WTC11 (cell line): ENCODE measurements at regions not wholly inside any gene's neighbourhood (a gene's known extent, or its start where the extent isn't known, plus 50 kb on each side); places are given as distances from the start of the nearest gene placed in this dataset.

Experiments used
- ATAC-seq: fragments of 200-7000 bp; cut with Tn5 transposase; 2 replicates; pipeline ENCODE4 v1.10.0; 2021; ENCODE audit warnings: mild to moderate bottlenecking, moderate library complexity
- CTCF ChIA-PET: fragments of 300-600 bp; sonication (Branson Sonifier 250); formaldehyde crosslinking; loops from one replicate; lab custom pipeline; 2021; ENCODE audit warnings: antibody characterized with exemption; lab: Charles Lee
- POLR2A ChIA-PET: fragments of 350-600 bp; sonication (Branson Sonifier 250); formaldehyde crosslinking; loops from one replicate; lab custom pipeline; 2021; ENCODE audit warnings: antibody characterized with exemption; lab: Charles Lee
- DNase-seq: peaks from one replicate; pipeline ENCODE4 v3.0.0; 2021; ENCODE audit warnings: low spot score
- H3K27ac Mint-ChIP-seq: 2 replicates; pipeline ENCODE4 v1.8.0; 2021; ENCODE audit warnings: mixed read lengths
- H3K27me3 Mint-ChIP-seq: 2 replicates; pipeline ENCODE4 v1.8.0; 2021; ENCODE audit warnings: low read depth, mild to moderate bottlenecking, moderate library complexity, mixed read lengths
- H3K36me3 Mint-ChIP-seq: 2 replicates; pipeline ENCODE4 v1.8.0; 2021; ENCODE audit warnings: mixed read lengths
- H3K4me1 Mint-ChIP-seq: 2 replicates; pipeline ENCODE4 v1.8.0; 2022; ENCODE audit warnings: mixed read lengths
- H3K4me3 Mint-ChIP-seq: 2 replicates; pipeline ENCODE4 v1.8.0; 2021; ENCODE audit warnings: mild to moderate bottlenecking, moderate library complexity, mixed read lengths
- H3K9me3 Mint-ChIP-seq: 2 replicates; pipeline ENCODE4 v1.8.0; 2021; ENCODE audit warnings: mixed read lengths
- ATF1 ChIP-seq: sonication (generic); formaldehyde crosslinking; IDR thresholded peaks from 2 replicates; pipeline ENCODE4 v1.8.1; 2023; ENCODE audit warnings: mild to moderate bottlenecking, moderate library complexity, missing genetic modification reagents
- CDX4 ChIP-seq: fragments of 250-450 bp; sonication (Bioruptor Pico); IDR thresholded peaks from 2 replicates; pipeline ENCODE4 v1.9.0; 2021; ENCODE audit warnings: moderate library complexity, mild to moderate bottlenecking, inconsistent platforms, borderline replicate concordance
- CTCF ChIP-seq: fragments of 200-600 bp; IDR thresholded peaks from 2 replicates; pipeline ENCODE4 v1.8.0; 2022; ENCODE audit warnings: antibody characterized with exemption
- FOXK1 ChIP-seq: sonication (generic); formaldehyde crosslinking; IDR thresholded peaks from 2 replicates; pipeline ENCODE4 v1.8.0; 2022; ENCODE audit warnings: mild to moderate bottlenecking, moderate library complexity, missing genetic modification reagents
- FOXP1 ChIP-seq: sonication (generic); formaldehyde crosslinking; IDR thresholded peaks from 2 replicates; pipeline ENCODE4 v1.8.0; 2022; ENCODE audit warnings: missing genetic modification reagents, mild to moderate bottlenecking, moderate library complexity, borderline replicate concordance
- GTF2I ChIP-seq: fragments of 250-450 bp; sonication (Bioruptor Pico); conservative IDR thresholded peaks from 2 replicates; pipeline ENCODE4 v1.4.0; 2021; ENCODE audit warnings: mild to moderate bottlenecking
- HMGA2 ChIP-seq: fragments of 250-450 bp; sonication (Bioruptor Pico); IDR thresholded peaks from 2 replicates; pipeline ENCODE4 v1.4.0; 2021; ENCODE audit warnings: mild to moderate bottlenecking, moderate library complexity
- HMGXB4 ChIP-seq: sonication (generic); formaldehyde crosslinking; IDR thresholded peaks from 2 replicates; pipeline ENCODE4 v1.8.1; 2023; ENCODE audit warnings: mild to moderate bottlenecking, moderate library complexity, missing genetic modification reagents
- IRF1 ChIP-seq: sonication (generic); formaldehyde crosslinking; IDR thresholded peaks from 2 replicates; pipeline ENCODE4 v1.8.0; 2023; ENCODE audit warnings: missing genetic modification reagents
- JAZF1 ChIP-seq: fragments of 250-450 bp; sonication (Bioruptor Pico); IDR thresholded peaks from 2 replicates; pipeline ENCODE4 v1.9.0; 2021; ENCODE audit warnings: moderate library complexity, mild to moderate bottlenecking, inconsistent platforms
- MLX ChIP-seq: sonication (generic); formaldehyde crosslinking; IDR thresholded peaks from 2 replicates; pipeline ENCODE4 v1.8.1; 2023; ENCODE audit warnings: mild to moderate bottlenecking, missing genetic modification reagents, moderate library complexity
- NFATC4 ChIP-seq: fragments of 250-450 bp; sonication (Bioruptor Pico); IDR thresholded peaks from 2 replicates; pipeline ENCODE4 v1.9.0; 2021; ENCODE audit warnings: mild to moderate bottlenecking
- NFE2L1 ChIP-seq: sonication (generic); formaldehyde crosslinking; IDR thresholded peaks from 2 replicates; pipeline ENCODE4 v1.8.1; 2023; ENCODE audit warnings: missing genetic modification reagents
- RORB ChIP-seq: fragments of 250-450 bp; sonication (Bioruptor Pico); IDR thresholded peaks from 2 replicates; pipeline ENCODE4 v1.9.0; 2021; ENCODE audit warnings: mild to moderate bottlenecking
- STAT6 ChIP-seq: sonication (generic); formaldehyde crosslinking; conservative IDR thresholded peaks from 2 replicates; pipeline ENCODE4 v1.8.1; 2023; ENCODE audit warnings: mild to moderate bottlenecking, low read depth, missing genetic modification reagents, moderate library complexity
- TEAD1 ChIP-seq: sonication (generic); formaldehyde crosslinking; IDR thresholded peaks from 2 replicates; pipeline ENCODE4 v1.8.0; 2022; ENCODE audit warnings: mild to moderate bottlenecking, missing genetic modification reagents
- TP53 ChIP-seq: sonication (generic); formaldehyde crosslinking; IDR thresholded peaks from 2 replicates; pipeline ENCODE4 v1.8.1; 2023; ENCODE audit warnings: mild to moderate bottlenecking, missing genetic modification reagents
- ZNF263 ChIP-seq: sonication (generic); formaldehyde crosslinking; IDR thresholded peaks from 2 replicates; pipeline ENCODE4 v1.8.1; 2022; ENCODE audit warnings: low read depth, mild to moderate bottlenecking, moderate library complexity, missing genetic modification reagents
- ZNF281 ChIP-seq: sonication (generic); formaldehyde crosslinking; IDR thresholded peaks from 2 replicates; pipeline ENCODE4 v1.8.0; 2023; ENCODE audit warnings: mild to moderate bottlenecking, missing genetic modification reagents
- ZNF416 ChIP-seq: fragments of 250-450 bp; sonication (Bioruptor Pico); IDR thresholded peaks from 2 replicates; pipeline ENCODE4 v1.9.0; 2021; ENCODE audit warnings: mild to moderate bottlenecking, inconsistent platforms
- ZNF671 ChIP-seq: fragments of 250-450 bp; sonication (Bioruptor Pico); IDR thresholded peaks from 2 replicates; pipeline ENCODE4 v1.8.0; 2021; ENCODE audit warnings: mild to moderate bottlenecking

- no peak for ATAC-seq
- Mint-ChIP-seq H3K4me3 (no peak overlapping the region), H3K27me3 (no peaks in the 10 kb centered on the region; the same call in 1 of the 2 replicates), H3K9me3 (peaks cover 26% of the 10 kb centered on the region), H3K36me3 (peaks cover 8% of the 10 kb centered on the region), H3K27ac (no peak overlapping the region), H3K4me1 (no peaks in the 10 kb centered on the region)
- ChIA-PET POLR2A (no interaction called here), CTCF (no interaction called here)
- no peak for DNase-seq
- TF ChIP-seq CDX4 (CRISPR knock-in tag) (no peak), TP53 (CRISPR knock-in tag) (no peak), MLX (CRISPR knock-in tag) (no peak), RORB (CRISPR knock-in tag) (no peak), ZNF281 (CRISPR knock-in tag) (no peak), FOXK1 (CRISPR knock-in tag) (no peak), ZNF263 (CRISPR knock-in tag) (no peak), ZNF671 (no peak), STAT6 (CRISPR knock-in tag) (no peak)
These were observed 1579.3 kb upstream of the CDH6 start for GRCh38 chr5:29614206-29614605.

GRCh38 chr5:29588236-29588635, 1605.2 kb upstream of the CDH6 start:
- ATAC-seq (no peak), DNase-seq (no peak)
- POLR2A ChIA-PET: no interaction called here
- H3K4me1 Mint-ChIP-seq: no peaks in the 10 kb centered on the region
- CTCF ChIA-PET: no interaction called here
- no peaks in the 10 kb centered on the region for H3K36me3 Mint-ChIP-seq
- peaks cover 11% of the 10 kb centered on the region; the same call in 1 of the 2 replicates for H3K9me3 Mint-ChIP-seq
- no peaks in the 10 kb centered on the region for H3K27me3 Mint-ChIP-seq
- no peak overlapping the region for H3K4me3 Mint-ChIP-seq
- H3K27ac Mint-ChIP-seq: no peak overlapping the region
- no peak for TF ChIP-seq HMGXB4
- no peak for TF ChIP-seq ATF1
- TF ChIP-seq ZNF281 (CRISPR knock-in tag): no peak
- TF ChIP-seq JAZF1 (CRISPR knock-in tag): no peak
- TF ChIP-seq HMGA2 (CRISPR knock-in tag): no peak
- TF ChIP-seq GTF2I (CRISPR knock-in tag): no peak
- TF ChIP-seq NFATC4 (CRISPR knock-in tag): no peak
- TF ChIP-seq TEAD1 (CRISPR knock-in tag): no peak
- no peak for TF ChIP-seq FOXP1 (CRISPR knock-in tag)
- no peak for TF ChIP-seq NFE2L1 (CRISPR knock-in tag)
- no peak for TF ChIP-seq CTCF
- no peak for TF ChIP-seq ZNF416 (CRISPR knock-in tag)
- TF ChIP-seq IRF1 (CRISPR knock-in tag): no peak
